ENCODE measurements at regions not wholly inside any gene's neighbourhood (a gene's known extent, or its start where the extent isn't known, plus 50 kb on each side); places are given as distances from the start of the nearest gene placed in this dataset.

DNA sequence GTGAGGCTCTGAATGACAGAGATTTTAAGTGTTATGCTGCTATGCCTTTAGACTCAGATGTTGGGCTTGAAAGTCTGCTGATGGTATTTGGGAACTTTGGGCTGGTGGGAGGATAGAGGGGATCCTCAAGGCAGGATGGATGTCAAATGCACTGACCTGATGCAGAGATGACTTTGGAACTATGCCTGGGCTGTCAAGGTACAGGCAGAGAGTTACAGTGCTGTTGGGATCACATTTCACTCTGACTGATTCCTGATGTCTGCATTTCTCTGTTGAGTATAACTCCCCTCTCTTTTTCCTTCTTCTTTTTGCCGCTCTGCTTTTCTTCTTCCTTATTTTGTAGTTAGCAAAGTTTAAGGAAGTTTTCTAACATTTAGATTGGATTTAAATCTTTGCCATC, 271.8 kb upstream of the ARX start:
- Histone ChIP-seq H3K27ac (replicated peaks; ENCODE audit: low read length) (no peak overlapping the region), H3K4me3 (ENCODE audit: low read length in 2 of 2) (no peak overlapping the region), H4K91ac (ENCODE audit: low read depth, low read length, poor library complexity) (no peak overlapping the region), H2AFZ (ENCODE audit: low read length) (no peak overlapping the region), H2AK5ac (ENCODE audit: low read depth, low read length) (no peak overlapping the region), H3K4ac (ENCODE audit: low read length) (no peak overlapping the region), H2BK120ac (ENCODE audit: low read depth, low read length) (no peak overlapping the region), H2BK5ac (ENCODE audit: low read length) (no peak overlapping the region), H3K79me1 (ENCODE audit: low read depth, low read length) (no peaks in the 10 kb centered on the region), H2BK12ac (ENCODE audit: low read length) (no peak overlapping the region), H4K8ac (ENCODE audit: low read depth, low read length) (no peak overlapping the region), H2BK15ac (ENCODE audit: low read length) (no peak overlapping the region), H3K9ac (ENCODE audit: low read depth, low read length, poor library complexity) (no peak overlapping the region), H3K4me1 (ENCODE audit: control insufficient read depth in 2 of 2, insufficient read depth in 1 of 2, low read depth in 1 of 2, low read length in 2 of 2) (no peaks in the 10 kb centered on the region), H3K14ac (ENCODE audit: low read length) (no peak overlapping the region), H3K4me2 (ENCODE audit: insufficient read depth, low read length, poor library complexity, severe bottlenecking) (no peak overlapping the region), H3K27me3 (ENCODE audit: control insufficient read depth in 3 of 3, insufficient read depth in 3 of 3, low read depth in 1 of 3, low read length in 3 of 3) (no peaks in the 10 kb centered on the region), H3K36me3 (replicated peaks in 1 of 2; ENCODE audit: control insufficient read depth in 2 of 2, insufficient read depth in 2 of 2, low read length in 2 of 2) (no peaks in the 10 kb centered on the region), H3K18ac (ENCODE audit: low read length) (no peak overlapping the region), H3K9me3 (replicated peaks in 1 of 2; ENCODE audit: control insufficient read depth in 2 of 2, insufficient read depth in 1 of 2, low read depth in 1 of 2, low read length in 2 of 2) (no peaks in the 10 kb centered on the region), H3K23ac (ENCODE audit: low read depth, low read length, poor library complexity) (no peak overlapping the region)
- no peak for DNase-seq (ENCODE audit: low spot score)
- WGBS, 2 donors (ENCODE audit: extremely low coverage in 2 of 2, insufficient read length in 2 of 2, insufficient replicate concordance in 1 of 2) = no CpG with 5 or more reads among the region's 1 CpG

DNA sequence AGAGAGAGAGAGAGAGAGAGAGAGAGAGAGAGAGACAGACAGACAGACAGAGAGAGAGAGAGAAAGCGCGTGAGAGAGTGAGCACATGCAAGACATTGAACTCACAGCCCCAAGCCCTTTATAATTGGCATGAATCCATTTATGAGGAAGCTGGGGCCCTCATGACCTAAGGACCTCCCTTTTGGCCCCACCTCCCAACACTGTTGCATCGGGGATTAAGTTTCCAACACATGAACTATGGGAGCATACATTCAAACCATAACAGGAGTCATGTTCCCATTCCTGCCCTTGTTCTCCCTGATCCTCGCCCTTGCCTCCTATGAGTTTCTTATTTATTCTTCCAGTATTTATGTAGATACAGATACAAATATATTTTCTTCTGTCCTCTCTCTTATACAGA, 269.8 kb upstream of the ARX start:
- no peak overlapping the region for H3K27ac ChIP-seq (replicated peaks; ENCODE audit: low read length)
- H4K91ac ChIP-seq (ENCODE audit: low read depth, low read length, poor library complexity) = no peak overlapping the region
- H2BK15ac ChIP-seq (ENCODE audit: low read length) = no peak overlapping the region
- H2BK12ac ChIP-seq (ENCODE audit: low read length) = no peak overlapping the region
- H3K23ac ChIP-seq (ENCODE audit: low read depth, low read length, poor library complexity) = no peak overlapping the region
- H2AK5ac ChIP-seq (ENCODE audit: low read depth, low read length) = no peak overlapping the region
- no peak overlapping the region for H3K4me3 ChIP-seq (ENCODE audit: low read length in 2 of 2)
- no peak overlapping the region for H4K8ac ChIP-seq (ENCODE audit: low read depth, low read length)
- no peak for DNase-seq (ENCODE audit: low spot score)
- H2BK120ac ChIP-seq (ENCODE audit: low read depth, low read length) = no peak overlapping the region
- H2AFZ ChIP-seq (ENCODE audit: low read length) = no peak overlapping the region
- no peak overlapping the region for H3K4ac ChIP-seq (ENCODE audit: low read length)
- no peak overlapping the region for H3K9ac ChIP-seq (ENCODE audit: low read depth, low read length, poor library complexity)
- H3K4me2 ChIP-seq (ENCODE audit: insufficient read depth, low read length, poor library complexity, severe bottlenecking) = peak overlapping the region; percentile 11
- no peaks in the 10 kb centered on the region for H3K27me3 ChIP-seq (ENCODE audit: control insufficient read depth in 3 of 3, insufficient read depth in 3 of 3, low read depth in 1 of 3, low read length in 3 of 3)
- H3K36me3 ChIP-seq (replicated peaks in 1 of 2; ENCODE audit: control insufficient read depth in 2 of 2, insufficient read depth in 2 of 2, low read length in 2 of 2) = no peaks in the 10 kb centered on the region
- H3K14ac ChIP-seq (ENCODE audit: low read length) = no peak overlapping the region
- no peak overlapping the region for H3K18ac ChIP-seq (ENCODE audit: low read length)
- no peaks in the 10 kb centered on the region for H3K79me1 ChIP-seq (ENCODE audit: low read depth, low read length)
- no peaks in the 10 kb centered on the region for H3K4me1 ChIP-seq (ENCODE audit: control insufficient read depth in 2 of 2, insufficient read depth in 1 of 2, low read depth in 1 of 2, low read length in 2 of 2)
- WGBS, 2 donors (ENCODE audit: extremely low coverage in 2 of 2, insufficient read length in 2 of 2, insufficient replicate concordance in 1 of 2) = no CpG with 5 or more reads among the region's 4 CpGs
- H3K9me3 ChIP-seq (replicated peaks in 1 of 2; ENCODE audit: control insufficient read depth in 2 of 2, insufficient read depth in 1 of 2, low read depth in 1 of 2, low read length in 2 of 2) = no peaks in the 10 kb centered on the region
- H2BK5ac ChIP-seq (ENCODE audit: low read length) = no peak overlapping the region

- no peak overlapping the region for H2AFZ ChIP-seq (ENCODE audit: low read length)
- no peaks in the 10 kb centered on the region for H3K9me3 ChIP-seq (replicated peaks in 1 of 2; ENCODE audit: control insufficient read depth in 2 of 2, insufficient read depth in 1 of 2, low read depth in 1 of 2, low read length in 2 of 2)
- no peak overlapping the region for H3K4ac ChIP-seq (ENCODE audit: low read length)
- no peak overlapping the region for H2AK5ac ChIP-seq (ENCODE audit: low read depth, low read length)
- H3K36me3 ChIP-seq (replicated peaks in 1 of 2; ENCODE audit: control insufficient read depth in 2 of 2, insufficient read depth in 2 of 2, low read length in 2 of 2) = no peaks in the 10 kb centered on the region
- H3K79me1 ChIP-seq (ENCODE audit: low read depth, low read length) = no peaks in the 10 kb centered on the region
- no CpG with 5 or more reads among the region's 1 CpG for WGBS, 2 donors (ENCODE audit: extremely low coverage in 2 of 2, insufficient read length in 2 of 2, insufficient replicate concordance in 1 of 2)
- no peak overlapping the region for H2BK5ac ChIP-seq (ENCODE audit: low read length)
- H3K27ac ChIP-seq (replicated peaks; ENCODE audit: low read length) = no peak overlapping the region
- H3K23ac ChIP-seq (ENCODE audit: low read depth, low read length, poor library complexity) = no peak overlapping the region
- no peaks in the 10 kb centered on the region for H3K27me3 ChIP-seq (ENCODE audit: control insufficient read depth in 3 of 3, insufficient read depth in 3 of 3, low read depth in 1 of 3, low read length in 3 of 3)
- H4K8ac ChIP-seq (ENCODE audit: low read depth, low read length) = no peak overlapping the region
- H3K9ac ChIP-seq (ENCODE audit: low read depth, low read length, poor library complexity) = no peak overlapping the region
- H3K14ac ChIP-seq (ENCODE audit: low read length) = no peak overlapping the region
- H2BK12ac ChIP-seq (ENCODE audit: low read length) = no peak overlapping the region
- H3K4me3 ChIP-seq (ENCODE audit: low read length in 2 of 2) = no peak overlapping the region
- H3K18ac ChIP-seq (ENCODE audit: low read length) = no peak overlapping the region
- no peak for DNase-seq (ENCODE audit: low spot score)
- H2BK15ac ChIP-seq (ENCODE audit: low read length) = no peak overlapping the region
- H3K4me2 ChIP-seq (ENCODE audit: insufficient read depth, low read length, poor library complexity, severe bottlenecking) = no peak overlapping the region
- no peak overlapping the region for H4K91ac ChIP-seq (ENCODE audit: low read depth, low read length, poor library complexity)
- H3K4me1 ChIP-seq (ENCODE audit: control insufficient read depth in 2 of 2, insufficient read depth in 1 of 2, low read depth in 1 of 2, low read length in 2 of 2) = no peaks in the 10 kb centered on the region
- H2BK120ac ChIP-seq (ENCODE audit: low read depth, low read length) = no peak overlapping the region
Observed at GRCh38 chrX:25279510-25279909, 263.7 kb upstream of the ARX start.

- Histone ChIP-seq H3K36me3 (replicated peaks in 1 of 2; ENCODE audit: control insufficient read depth in 2 of 2, insufficient read depth in 2 of 2, low read length in 2 of 2) (no peaks in the 10 kb centered on the region), H2BK15ac (ENCODE audit: low read length) (no peak overlapping the region), H3K4me3 (ENCODE audit: low read length in 2 of 2) (no peak overlapping the region), H3K18ac (ENCODE audit: low read length) (no peak overlapping the region), H3K4me1 (ENCODE audit: control insufficient read depth in 2 of 2, insufficient read depth in 1 of 2, low read depth in 1 of 2, low read length in 2 of 2) (no peaks in the 10 kb centered on the region), H3K14ac (ENCODE audit: low read length) (no peak overlapping the region), H4K91ac (ENCODE audit: low read depth, low read length, poor library complexity) (no peak overlapping the region), H3K27ac (replicated peaks; ENCODE audit: low read length) (no peak overlapping the region), H2BK12ac (ENCODE audit: low read length) (no peak overlapping the region), H2BK5ac (ENCODE audit: low read length) (no peak overlapping the region), H4K8ac (ENCODE audit: low read depth, low read length) (no peak overlapping the region), H3K9ac (ENCODE audit: low read depth, low read length, poor library complexity) (no peak overlapping the region), H2AK5ac (ENCODE audit: low read depth, low read length) (no peak overlapping the region), H2BK120ac (ENCODE audit: low read depth, low read length) (no peak overlapping the region), H2AFZ (ENCODE audit: low read length) (no peak overlapping the region), H3K23ac (ENCODE audit: low read depth, low read length, poor library complexity) (no peak overlapping the region), H3K9me3 (replicated peaks in 1 of 2; ENCODE audit: control insufficient read depth in 2 of 2, insufficient read depth in 1 of 2, low read depth in 1 of 2, low read length in 2 of 2) (no peaks in the 10 kb centered on the region), H3K4me2 (ENCODE audit: insufficient read depth, low read length, poor library complexity, severe bottlenecking) (no peak overlapping the region), H3K4ac (ENCODE audit: low read length) (no peak overlapping the region), H3K27me3 (ENCODE audit: control insufficient read depth in 3 of 3, insufficient read depth in 3 of 3, low read depth in 1 of 3, low read length in 3 of 3) (no peaks in the 10 kb centered on the region), H3K79me1 (ENCODE audit: low read depth, low read length) (no peaks in the 10 kb centered on the region)
- DNase-seq (ENCODE audit: low spot score) = no peak
Observed at GRCh38 chrX:25278341-25278740, 262.6 kb upstream of the ARX start.
